ENCODE measurements at regions not wholly inside any gene's neighbourhood (a gene's known extent, or its start where the extent isn't known, plus 50 kb on each side); places are given as distances from the start of the nearest gene placed in this dataset.

DNA sequence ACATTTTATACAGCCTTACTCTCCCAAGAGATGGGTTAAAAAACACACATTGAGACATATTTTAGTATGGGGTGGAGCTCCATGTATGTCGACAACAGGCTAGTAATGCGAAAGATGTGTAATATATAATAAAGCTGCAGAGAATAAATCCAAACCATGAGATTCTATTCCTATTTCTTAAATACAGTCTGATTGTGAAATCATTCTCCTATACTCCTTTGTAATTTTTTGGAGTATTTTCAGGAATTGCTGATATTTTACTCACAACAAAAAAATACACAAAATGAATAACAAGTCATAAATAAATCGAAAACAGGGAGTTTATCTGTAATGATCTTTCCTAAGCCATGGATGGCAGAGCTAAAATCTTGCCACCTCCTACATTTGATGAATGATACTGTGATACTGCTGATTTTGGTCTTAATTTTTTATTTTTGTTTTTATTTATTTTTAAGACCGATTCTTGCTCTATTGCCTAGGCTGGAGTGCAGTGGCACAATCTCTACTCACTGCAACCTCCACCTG is 173.5 kb upstream of the KLF6 start:
- TF ChIP-seq CTCF (optimal IDR thresholded peaks at IDR 0.05 in 1 of 3, IDR thresholded peaks at IDR 0.05 in 1 of 3, conservative IDR thresholded peaks at IDR 0.05 in 1 of 3; ENCODE audit: extremely low read depth in 1 of 3, insufficient read depth in 2 of 3, low read length in 3 of 3) (no peak), EZH2 (IDR thresholded peaks at IDR 0.05; ENCODE audit: low read length) (no peak)

All from keratinocyte (primary cell).